T-helper 2 cell treated with Interferon-gamma antibody and Interleukin-4, amounts not matched to agents 5 μg/mL and 100 μg/mL, for 36 hours (primary cell): ENCODE measurements at regions not wholly inside any gene's neighbourhood (a gene's known extent, or its start where the extent isn't known, plus 50 kb on each side); places are given as distances from the start of the nearest gene placed in this dataset.

Experiments used
- DNase-seq: peaks from one replicate; pipeline ENCODE4 v3.0.0; 2021; ENCODE audit warnings: low spot score
- H3K27ac Mint-ChIP-seq: one replicate; pipeline ENCODE4 v1.8.0; 2021; ENCODE audit warnings: mild to moderate bottlenecking, mixed read lengths
- H3K27me3 Mint-ChIP-seq: one replicate; pipeline ENCODE4 v1.8.0; 2021; ENCODE audit warnings: low read depth, mixed read lengths
- H3K36me3 Mint-ChIP-seq: one replicate; pipeline ENCODE4 v1.8.0; 2021; ENCODE audit warnings: low read depth, mixed read lengths
- H3K4me1 Mint-ChIP-seq: one replicate; pipeline ENCODE4 v1.8.0; 2021; ENCODE audit warnings: low read depth, mixed read lengths
- H3K4me3 Mint-ChIP-seq: one replicate; pipeline ENCODE4 v1.8.0; 2022; ENCODE audit warnings: mild to moderate bottlenecking, moderate library complexity, mixed read lengths
- H3K9me3 Mint-ChIP-seq: one replicate; pipeline ENCODE4 v1.8.0; 2021; ENCODE audit warnings: mixed read lengths

GRCh38 chr7:153386556-153386955 lies 627.0 kb downstream of the ACTR3B start:
- Mint-ChIP-seq H3K4me3 (no peak overlapping the region), H3K27me3 (no peaks in the 10 kb centered on the region), H3K36me3 (no peaks in the 10 kb centered on the region), H3K9me3 (peaks cover 31% of the 10 kb centered on the region), H3K27ac (no peak overlapping the region), H3K4me1 (no peaks in the 10 kb centered on the region)
- no peak for DNase-seq

DNA sequence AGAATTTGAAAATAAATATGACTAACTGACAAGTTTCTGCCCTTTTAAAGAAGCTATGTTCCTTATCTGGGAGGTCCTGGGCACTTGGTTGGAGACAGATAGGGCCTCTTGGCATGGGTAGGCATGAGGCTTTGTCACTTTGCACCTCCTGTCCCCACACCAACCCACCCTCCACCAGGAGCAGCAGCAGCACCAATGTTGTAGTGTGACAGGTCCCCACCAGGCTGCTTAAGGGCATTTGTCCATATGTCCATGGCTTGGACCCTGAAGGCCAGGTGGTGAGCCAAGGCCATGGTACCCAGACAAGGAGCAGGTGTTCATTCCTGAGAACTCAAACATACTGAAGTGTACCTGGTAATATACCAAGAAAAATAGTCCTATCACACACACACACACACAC lies 629.1 kb downstream of the ACTR3B start:
- no peak overlapping the region for H3K27ac Mint-ChIP-seq
- H3K9me3 Mint-ChIP-seq: peaks cover 47% of the 10 kb centered on the region
- no peaks in the 10 kb centered on the region for H3K27me3 Mint-ChIP-seq
- H3K36me3 Mint-ChIP-seq: no peaks in the 10 kb centered on the region
- H3K4me1 Mint-ChIP-seq: no peaks in the 10 kb centered on the region
- DNase-seq: no peak
- no peak overlapping the region for H3K4me3 Mint-ChIP-seq

DNA sequence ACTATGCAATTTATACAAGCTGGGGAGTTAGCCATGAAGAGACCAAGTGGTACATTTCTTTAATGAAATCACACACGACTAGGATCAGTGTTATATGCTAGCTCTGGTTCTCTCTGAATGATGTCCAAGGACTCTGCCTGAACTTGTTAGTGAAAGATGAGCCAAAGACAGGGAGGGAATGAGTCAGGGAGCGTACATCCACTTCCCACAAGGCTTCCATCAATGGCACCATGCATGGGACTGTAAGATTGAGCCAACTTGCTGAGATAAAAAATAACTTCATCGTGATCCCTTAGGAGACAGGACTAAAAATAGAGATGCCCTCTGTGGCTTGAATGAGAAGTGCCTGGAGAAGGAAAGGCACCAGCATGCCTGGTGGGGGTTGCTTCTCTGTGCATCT lies 629.7 kb downstream of the ACTR3B start:
- no peak for DNase-seq
- Mint-ChIP-seq H3K27me3 (no peaks in the 10 kb centered on the region), H3K27ac (no peak overlapping the region), H3K36me3 (no peaks in the 10 kb centered on the region), H3K4me3 (no peak overlapping the region), H3K9me3 (peaks cover 54% of the 10 kb centered on the region), H3K4me1 (no peaks in the 10 kb centered on the region)

DNA sequence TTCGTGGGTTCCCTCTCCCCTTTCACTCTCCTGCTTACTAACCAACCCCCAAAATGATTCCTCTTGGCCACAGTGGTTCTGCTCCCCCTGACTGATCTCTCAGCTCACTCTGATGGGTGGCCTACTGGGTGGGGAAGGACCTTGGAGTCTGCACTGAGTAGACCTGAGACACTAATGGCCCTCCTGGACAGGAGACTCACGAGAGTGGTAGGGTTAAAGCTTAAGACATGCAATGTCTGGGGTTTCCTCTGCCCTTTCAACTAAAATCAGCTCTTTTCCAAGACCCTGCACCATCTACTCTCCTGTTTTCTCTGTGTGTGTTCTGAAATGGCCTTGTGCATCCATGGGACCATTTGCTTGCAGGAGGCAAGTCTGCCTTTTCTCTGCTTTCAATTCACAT lies 631.4 kb downstream of the ACTR3B start:
- H3K9me3 Mint-ChIP-seq: peaks cover 54% of the 10 kb centered on the region
- no peaks in the 10 kb centered on the region for H3K36me3 Mint-ChIP-seq
- no peak overlapping the region for H3K27ac Mint-ChIP-seq
- H3K4me3 Mint-ChIP-seq: no peak overlapping the region
- H3K27me3 Mint-ChIP-seq: no peaks in the 10 kb centered on the region
- H3K4me1 Mint-ChIP-seq: no peaks in the 10 kb centered on the region
- no peak for DNase-seq

DNA sequence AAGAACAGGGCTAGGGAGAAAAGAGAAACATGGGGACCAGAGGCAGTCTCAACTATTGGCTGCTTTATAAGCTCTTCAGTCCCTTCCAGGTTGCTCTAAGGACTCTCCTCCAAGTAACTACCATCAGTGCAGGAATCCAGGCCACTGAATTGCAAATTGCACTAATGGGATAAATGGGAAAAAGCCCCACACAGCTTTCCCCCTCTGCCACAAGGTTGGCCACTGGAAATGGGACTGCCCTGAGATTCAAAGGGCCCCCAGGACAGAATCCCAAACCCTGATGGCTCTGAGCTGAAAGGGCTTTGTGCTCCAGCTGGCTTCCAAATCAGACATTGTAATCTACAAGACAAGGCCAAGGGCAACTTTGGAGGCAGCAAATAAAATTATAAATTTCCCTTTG lies 633.2 kb downstream of the ACTR3B start:
- no peak overlapping the region for H3K27ac Mint-ChIP-seq
- H3K4me3 Mint-ChIP-seq: no peak overlapping the region
- no peak for DNase-seq
- H3K36me3 Mint-ChIP-seq: no peaks in the 10 kb centered on the region
- peaks cover 50% of the 10 kb centered on the region for H3K9me3 Mint-ChIP-seq
- H3K4me1 Mint-ChIP-seq: no peaks in the 10 kb centered on the region
- H3K27me3 Mint-ChIP-seq: no peaks in the 10 kb centered on the region

DNA sequence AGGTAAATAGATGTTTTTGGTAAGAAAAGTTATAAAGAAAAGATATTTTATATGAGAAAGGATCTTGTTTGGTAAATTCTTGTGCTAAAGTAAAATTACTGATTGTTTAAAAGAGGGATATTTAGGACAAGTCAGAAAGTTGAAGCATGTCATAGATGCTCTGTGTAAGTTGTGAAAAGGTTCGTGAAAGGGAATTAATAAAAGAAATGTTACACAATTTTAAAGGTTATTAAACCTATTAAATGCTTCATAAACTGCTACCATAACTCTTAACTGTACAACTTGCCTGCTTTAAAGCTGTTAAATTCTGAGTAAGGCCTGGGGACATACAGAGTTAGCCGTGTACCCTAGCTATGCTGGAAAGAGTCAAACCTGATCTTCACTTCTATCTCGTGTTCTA lies 634.1 kb downstream of the ACTR3B start:
- Mint-ChIP-seq H3K27ac (no peak overlapping the region), H3K9me3 (peaks cover 45% of the 10 kb centered on the region), H3K36me3 (no peaks in the 10 kb centered on the region), H3K4me3 (no peak overlapping the region), H3K27me3 (no peaks in the 10 kb centered on the region), H3K4me1 (no peaks in the 10 kb centered on the region)
- DNase-seq: no peak

GRCh38 chr7:153396475-153396874 lies 636.9 kb downstream of the ACTR3B start:
- Mint-ChIP-seq H3K4me1 (no peaks in the 10 kb centered on the region), H3K27ac (no peak overlapping the region), H3K9me3 (peaks cover 23% of the 10 kb centered on the region), H3K36me3 (no peaks in the 10 kb centered on the region), H3K27me3 (no peaks in the 10 kb centered on the region), H3K4me3 (no peak overlapping the region)
- DNase-seq: no peak

- Mint-ChIP-seq H3K36me3 (no peaks in the 10 kb centered on the region), H3K27me3 (no peaks in the 10 kb centered on the region), H3K4me1 (no peaks in the 10 kb centered on the region), H3K27ac (no peak overlapping the region), H3K9me3 (peaks cover 21% of the 10 kb centered on the region), H3K4me3 (no peak overlapping the region)
- DNase-seq: no peak
Measured at GRCh38 chr7:153397459-153397858, 637.9 kb downstream of the ACTR3B start.

GRCh38 chr7:153397906-153398305 lies 638.4 kb downstream of the ACTR3B start:
- H3K27ac Mint-ChIP-seq: no peak overlapping the region
- no peaks in the 10 kb centered on the region for H3K4me1 Mint-ChIP-seq
- no peak for DNase-seq
- H3K9me3 Mint-ChIP-seq: peaks cover 18% of the 10 kb centered on the region
- H3K36me3 Mint-ChIP-seq: no peaks in the 10 kb centered on the region
- H3K27me3 Mint-ChIP-seq: no peaks in the 10 kb centered on the region
- H3K4me3 Mint-ChIP-seq: no peak overlapping the region

- Mint-ChIP-seq H3K4me1 (no peaks in the 10 kb centered on the region), H3K27ac (no peak overlapping the region)
Measured at GRCh38 chr7:153398370-153398769, 638.8 kb downstream of the ACTR3B start.

DNA sequence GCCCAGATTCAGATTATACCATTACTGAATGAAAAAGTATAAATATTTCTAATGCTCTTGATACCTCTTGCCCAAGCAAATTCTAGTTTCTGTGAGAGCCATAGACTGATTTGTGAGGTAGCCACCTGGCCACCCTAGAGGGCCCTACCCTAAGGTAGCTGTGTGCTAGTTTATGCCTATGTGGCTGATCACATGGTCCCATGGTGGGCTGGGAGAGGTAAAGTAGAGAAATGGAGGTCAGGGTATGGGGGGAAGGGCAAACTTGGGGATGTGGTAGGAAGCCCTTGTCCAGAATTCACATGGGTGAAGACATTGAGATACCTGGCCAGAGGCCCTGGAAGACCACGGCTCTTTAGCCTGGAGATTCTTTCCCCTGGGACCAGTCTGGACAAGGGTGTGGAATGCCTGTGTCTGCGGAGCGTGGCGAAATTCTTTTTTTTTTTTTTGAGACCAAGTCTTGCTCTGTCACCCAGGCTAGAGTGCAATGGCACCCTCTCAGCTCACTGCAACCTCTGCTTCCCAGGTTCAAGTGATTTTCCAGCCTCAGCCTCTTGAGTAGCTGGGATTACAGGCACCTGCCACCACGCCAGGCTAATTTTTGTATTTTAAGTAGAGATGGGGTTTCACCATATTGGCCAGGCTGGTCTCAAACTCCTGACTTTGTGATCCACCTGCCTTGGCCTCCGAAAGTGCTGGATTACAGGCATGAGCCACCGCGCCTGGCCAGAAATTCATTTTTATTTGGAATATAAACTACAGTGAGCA lies 639.4 kb downstream of the ACTR3B start:
- Mint-ChIP-seq H3K27me3 (no peaks in the 10 kb centered on the region), H3K27ac (no peak overlapping the region), H3K4me3 (no peak overlapping the region), H3K36me3 (no peaks in the 10 kb centered on the region), H3K4me1 (no peaks in the 10 kb centered on the region), H3K9me3 (peaks cover 7% of the 10 kb centered on the region)
- no peak for DNase-seq

More at GRCh38 chr7:153398370-153398769, 638.8 kb downstream of the ACTR3B start:
- no peak for DNase-seq
- Mint-ChIP-seq H3K4me3 (no peak overlapping the region), H3K27me3 (no peaks in the 10 kb centered on the region), H3K9me3 (peaks cover 13% of the 10 kb centered on the region), H3K36me3 (no peaks in the 10 kb centered on the region)

GRCh38 chr7:153399554-153399940 lies 640.0 kb downstream of the ACTR3B start:
- no peak overlapping the region for H3K4me3 Mint-ChIP-seq
- peaks cover 7% of the 10 kb centered on the region for H3K9me3 Mint-ChIP-seq
- no peaks in the 10 kb centered on the region for H3K36me3 Mint-ChIP-seq
- DNase-seq: no peak
- no peak overlapping the region for H3K27ac Mint-ChIP-seq
- H3K4me1 Mint-ChIP-seq: no peaks in the 10 kb centered on the region
- no peaks in the 10 kb centered on the region for H3K27me3 Mint-ChIP-seq

DNA sequence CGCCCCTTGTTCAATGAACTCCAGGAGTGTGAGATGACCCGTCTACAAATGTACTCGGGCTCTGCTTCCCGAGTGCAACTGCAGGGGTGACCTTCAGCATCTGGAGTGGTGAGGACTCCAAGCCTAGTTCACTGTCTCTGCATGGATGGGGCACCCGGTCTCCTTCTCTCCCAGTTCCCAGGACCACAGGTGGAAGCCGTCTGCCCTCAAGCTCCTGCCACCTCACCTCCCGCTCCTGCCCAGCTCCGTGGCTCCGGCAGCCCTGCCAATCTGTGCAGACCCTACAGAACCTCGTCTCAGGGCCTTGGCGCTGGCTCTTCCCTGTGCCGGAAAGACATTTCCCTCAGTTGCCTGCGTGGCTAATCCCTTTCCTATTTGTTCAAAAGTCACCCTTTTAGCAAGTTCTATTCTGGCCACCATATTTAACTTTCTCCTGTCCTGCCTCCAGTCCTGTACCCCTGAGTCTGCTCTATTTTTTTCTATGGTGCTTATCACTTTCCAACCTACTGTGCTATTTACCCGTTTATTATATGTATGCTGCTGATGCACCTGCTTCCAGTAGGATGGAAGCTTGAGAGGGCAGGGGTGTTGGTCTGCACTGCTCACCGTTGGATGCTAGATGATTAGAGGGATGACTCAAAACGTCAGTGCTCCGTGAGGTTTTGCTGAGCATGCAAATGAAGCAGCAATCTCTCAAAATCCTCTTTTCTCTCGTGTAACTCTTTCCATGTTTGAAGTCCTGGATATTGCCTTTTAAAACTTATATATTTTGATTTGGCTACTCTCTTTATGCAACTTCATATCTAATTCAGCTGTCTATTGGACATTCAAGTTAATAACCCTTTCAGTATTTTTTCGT lies 641.4 kb downstream of the ACTR3B start:
- H3K4me1 Mint-ChIP-seq: no peaks in the 10 kb centered on the region
- DNase-seq: no peak
- no peak overlapping the region for H3K4me3 Mint-ChIP-seq
- no peak overlapping the region for H3K27ac Mint-ChIP-seq
- H3K27me3 Mint-ChIP-seq: no peaks in the 10 kb centered on the region
- no peaks in the 10 kb centered on the region for H3K36me3 Mint-ChIP-seq
- peaks cover 20% of the 10 kb centered on the region for H3K9me3 Mint-ChIP-seq
